H9 (cell line): ENCODE measurements at regions not wholly inside any gene's neighbourhood (a gene's known extent, or its start where the extent isn't known, plus 50 kb on each side); places are given as distances from the start of the nearest gene placed in this dataset.
"Not testable (repeated sequence)": the region's sequence is repeated elsewhere in the genome, so short reads cannot be mapped to it uniquely, and the experiment has no call there.

Source experiments
- DNase-seq: peaks from one replicate; pipeline ENCODE4 v3.0.0-alpha.2; 2017
- H2AFZ ChIP-seq: one replicate; pipeline ENCODE4 v1.6.1; 2013; ENCODE audit warnings: mild to moderate bottlenecking, low read length, control low read depth, moderate library complexity
- H2AK5ac ChIP-seq: 2 replicates; pipeline ENCODE4 v1.6.1; 2013; ENCODE audit warnings: low read length, control low read depth, mixed read lengths; ENCODE audit not compliant: insufficient read length
- H2BK120ac ChIP-seq: one replicate; pipeline ENCODE4 v1.6.1; 2013; ENCODE audit warnings: low read depth, mild to moderate bottlenecking, low read length, control low read depth, inconsistent platforms; ENCODE audit not compliant: poor library complexity, severe bottlenecking
- H2BK12ac ChIP-seq: 2 replicates; pipeline ENCODE4 v1.6.1; 2013; ENCODE audit warnings: low read length, control low read depth, mixed read lengths, low read depth; ENCODE audit not compliant: insufficient read length
- H2BK15ac ChIP-seq: 2 replicates; pipeline ENCODE4 v1.6.1; 2013; ENCODE audit warnings: low read depth, low read length, control low read depth
- H2BK20ac ChIP-seq: one replicate; pipeline ENCODE4 v1.6.1; 2013; ENCODE audit warnings: low read depth, mild to moderate bottlenecking, low read length, control low read depth, inconsistent platforms; ENCODE audit not compliant: poor library complexity, severe bottlenecking
- H2BK5ac ChIP-seq: 2 replicates; pipeline ENCODE4 v1.6.1; 2013; ENCODE audit warnings: low read length, control low read depth, mixed read lengths; ENCODE audit not compliant: insufficient read length
- H3K14ac ChIP-seq: 2 replicates; pipeline ENCODE4 v1.6.1; 2013; ENCODE audit warnings: low read length, control low read depth; ENCODE audit not compliant: insufficient read depth
- H3K18ac ChIP-seq: 2 replicates; pipeline ENCODE4 v1.6.1; 2013; ENCODE audit warnings: low read depth, mild to moderate bottlenecking, mixed read lengths, low read length, control low read depth; ENCODE audit not compliant: insufficient read length
- H3K23ac ChIP-seq: 2 replicates; pipeline ENCODE4 v1.6.1; 2013; ENCODE audit warnings: low read length, control low read depth, mixed read lengths, low read depth; ENCODE audit not compliant: insufficient read length
- H3K23me2 ChIP-seq: 2 replicates; pipeline ENCODE4 v1.6.1; 2013; ENCODE audit warnings: low read depth, mild to moderate bottlenecking, mixed read lengths, low read length, control low read depth; ENCODE audit not compliant: insufficient read length, poor library complexity, severe bottlenecking
- H3K27ac ChIP-seq: 2 replicates; pipeline ENCODE4 v1.5.1; 2013; ENCODE audit warnings: low read length, control low read depth, mixed read lengths, low read depth; ENCODE audit not compliant: insufficient read length
- H3K27me3 ChIP-seq: 2 replicates; pipeline ENCODE4 v1.6.1; 2013; ENCODE audit warnings: low read length, control low read depth, inconsistent platforms; ENCODE audit not compliant: insufficient read depth
- H3K4ac ChIP-seq: 2 replicates; pipeline ENCODE4 v1.6.1; 2013; ENCODE audit warnings: low read depth, mild to moderate bottlenecking, control low read depth, inconsistent platforms, low read length, moderate library complexity
- H3K4me1 ChIP-seq: 2 replicates; pipeline ENCODE4 v1.6.1; 2013; ENCODE audit warnings: low read length, control low read depth, inconsistent platforms; ENCODE audit not compliant: insufficient read depth
- H3K4me2 ChIP-seq: 2 replicates; pipeline ENCODE4 v1.6.1; 2013; ENCODE audit warnings: low read length, control low read depth, mixed read lengths; ENCODE audit not compliant: insufficient read length, insufficient read depth
- H3K56ac ChIP-seq: 2 replicates; pipeline ENCODE4 v1.6.1; 2013; ENCODE audit warnings: low read depth, mild to moderate bottlenecking, mixed read lengths, low read length, control low read depth; ENCODE audit not compliant: insufficient read length
- H3K79me1 ChIP-seq: 2 replicates; pipeline ENCODE4 v1.6.1; 2013; ENCODE audit warnings: low read depth, mild to moderate bottlenecking, moderate library complexity, low read length, control low read depth, inconsistent platforms; ENCODE audit not compliant: insufficient read depth, poor library complexity, severe bottlenecking
- H3K79me2 ChIP-seq: 2 replicates; pipeline ENCODE4 v1.6.1; 2013; ENCODE audit warnings: low read length, control low read depth, inconsistent platforms; ENCODE audit not compliant: insufficient read depth
- H3K9ac ChIP-seq: 2 replicates; pipeline ENCODE4 v1.6.1; 2013; ENCODE audit warnings: low read length, control low read depth, mixed read lengths; ENCODE audit not compliant: insufficient read length; ENCODE audit errors: extremely low read depth
- H3K9me3 ChIP-seq: one replicate; pipeline ENCODE4 v1.6.1; 2013; ENCODE audit warnings: low read depth, low read length, inconsistent platforms; ENCODE audit not compliant: control insufficient read depth
- H3T11ph ChIP-seq: one replicate; pipeline ENCODE4 v1.6.1; 2013; ENCODE audit warnings: mild to moderate bottlenecking, low read length, control low read depth, inconsistent platforms
- H4K20me1 ChIP-seq: one replicate; pipeline ENCODE4 v1.6.1; 2013; ENCODE audit not compliant: control insufficient read depth, insufficient read length, insufficient read depth
- H4K5ac ChIP-seq: 2 replicates; pipeline ENCODE4 v1.6.1; 2013; ENCODE audit warnings: low read depth, mild to moderate bottlenecking, mixed read lengths, low read length, control low read depth; ENCODE audit not compliant: insufficient read length
- H4K8ac ChIP-seq: replicated peaks from 2 replicates; pipeline ENCODE4 v1.6.1; 2013; ENCODE audit warnings: low read length, control low read depth, mixed read lengths, low read depth; ENCODE audit not compliant: insufficient read length
- H4K91ac ChIP-seq: 2 replicates; pipeline ENCODE4 v1.6.1; 2013; ENCODE audit warnings: low read depth, mild to moderate bottlenecking, moderate library complexity, mixed read lengths, low read length, control low read depth; ENCODE audit not compliant: insufficient read length
- H3K27ac Mint-ChIP-seq, 3 experiments: 2 replicates in 2 of 3; 3 replicates in 1 of 3; pipeline ENCODE4 v1.8.0; 2020 to 2021; ENCODE audit warnings: mixed read lengths in 3 of 3, mild to moderate bottlenecking in 1 of 3, moderate library complexity in 1 of 3
- H3K27me3 Mint-ChIP-seq: 2 replicates; pipeline ENCODE4 v1.8.0; 2021; ENCODE audit warnings: low read depth, mild to moderate bottlenecking, moderate library complexity, mixed read lengths
- H3K36me3 Mint-ChIP-seq, 3 experiments: 2 replicates in 2 of 3; 3 replicates in 1 of 3; pipeline ENCODE4 v1.8.0; 2020 to 2021; ENCODE audit warnings: low read depth in 3 of 3, mixed read lengths in 3 of 3; ENCODE audit not compliant: insufficient read depth in 1 of 3
- H3K4me1 Mint-ChIP-seq, 2 experiments: 2 replicates each; pipeline ENCODE4 v1.8.0; 2020; ENCODE audit warnings: mixed read lengths in 2 of 2
- H3K4me3 Mint-ChIP-seq, 2 experiments: 2 replicates in 1 of 2; 3 replicates in 1 of 2; pipeline ENCODE4 v1.8.0; 2020 to 2021; ENCODE audit warnings: mild to moderate bottlenecking in 2 of 2, mixed read lengths in 2 of 2, moderate library complexity in 1 of 2
- H3K9me3 Mint-ChIP-seq, 2 experiments: 2 replicates in 1 of 2; 3 replicates in 1 of 2; pipeline ENCODE4 v1.8.0; 2020; ENCODE audit warnings: mild to moderate bottlenecking in 2 of 2, mixed read lengths in 2 of 2, moderate library complexity in 1 of 2
- WGBS: extraction: QIAGEN DNeasy Blood & Tissue Kit; methylation state at CpG from one replicate; pipeline ENCODE4 v1.1.7; 2013; ENCODE audit warnings: missing lambda C conversion rate, low lambda C conversion rate, mixed read lengths; ENCODE audit not compliant: insufficient read length; ENCODE audit errors: extremely low coverage; 5-methylcytosine and 5-hydroxymethylcytosine counted together
- TF ChIP-seq, protein P1 (sequence below): fragments of 200-600 bp; sonication (generic); conservative IDR thresholded peaks from 3 replicates; pipeline ENCODE4 v1.8.0; 2021; ENCODE audit warnings: antibody characterized with exemption, mild to moderate bottlenecking

DNA sequence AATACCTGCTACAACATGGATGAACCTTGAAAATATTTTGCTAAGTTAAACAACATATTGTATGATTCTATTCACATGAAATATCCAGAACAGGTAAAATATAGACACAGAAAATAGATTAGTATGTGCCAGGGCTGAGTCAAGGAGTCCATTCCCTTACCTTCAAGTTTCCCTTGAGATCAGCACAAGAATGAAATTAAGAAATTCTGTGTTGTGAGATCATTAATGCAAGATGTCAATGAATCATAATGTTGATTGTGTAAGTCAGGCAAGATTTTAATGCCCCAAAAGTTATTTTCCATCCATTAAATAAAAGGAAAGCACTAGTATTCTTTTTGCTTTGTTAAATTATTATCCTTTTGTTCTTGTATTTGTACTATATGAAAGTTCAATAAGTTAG is 139.4 kb downstream of the MRPL39 start:
- Histone ChIP-seq H3K4ac (no peak overlapping the region), H2BK15ac (no peak overlapping the region), H3K14ac (no peak overlapping the region), H3K27ac (no peak overlapping the region), H3K23ac (no peak overlapping the region), H2BK20ac (no peak overlapping the region), H2BK120ac (no peak overlapping the region), H3K56ac (no peak overlapping the region), H3T11ph (no peak overlapping the region), H4K8ac (no peak overlapping the region), H3K18ac (no peak overlapping the region), H3K79me1 (no peaks in the 10 kb centered on the region), H4K91ac (no peak overlapping the region), H2BK12ac (no peak overlapping the region), H3K9ac (no peak overlapping the region), H3K4me1 (no peaks in the 10 kb centered on the region), H3K4me2 (no peak overlapping the region), H2AK5ac (no peak overlapping the region), H2AFZ (no peak overlapping the region), H3K9me3 (no peaks in the 10 kb centered on the region), H3K27me3 (no peaks in the 10 kb centered on the region), H3K79me2 (no peaks in the 10 kb centered on the region), H4K20me1 (no peaks in the 10 kb centered on the region), H2BK5ac (no peak overlapping the region), H3K23me2 (no peaks in the 10 kb centered on the region), H4K5ac (no peak overlapping the region)
- Mint-ChIP-seq H3K27me3 (peaks cover 6% of the 10 kb centered on the region), H3K36me3 (peaks cover 0 to 3% (median 3%) of the 10 kb centered on the region in 3 experiments; a peak in 4 of 7 replicates), H3K4me3 (no peak overlapping the region), H3K4me1 (no peaks in the 10 kb centered on the region), H3K27ac (no peak overlapping the region), H3K9me3 (peaks cover 6 to 12% of the 10 kb centered on the region in 2 experiments)
- no peak for DNase-seq
- TF ChIP-seq, protein P1, sequence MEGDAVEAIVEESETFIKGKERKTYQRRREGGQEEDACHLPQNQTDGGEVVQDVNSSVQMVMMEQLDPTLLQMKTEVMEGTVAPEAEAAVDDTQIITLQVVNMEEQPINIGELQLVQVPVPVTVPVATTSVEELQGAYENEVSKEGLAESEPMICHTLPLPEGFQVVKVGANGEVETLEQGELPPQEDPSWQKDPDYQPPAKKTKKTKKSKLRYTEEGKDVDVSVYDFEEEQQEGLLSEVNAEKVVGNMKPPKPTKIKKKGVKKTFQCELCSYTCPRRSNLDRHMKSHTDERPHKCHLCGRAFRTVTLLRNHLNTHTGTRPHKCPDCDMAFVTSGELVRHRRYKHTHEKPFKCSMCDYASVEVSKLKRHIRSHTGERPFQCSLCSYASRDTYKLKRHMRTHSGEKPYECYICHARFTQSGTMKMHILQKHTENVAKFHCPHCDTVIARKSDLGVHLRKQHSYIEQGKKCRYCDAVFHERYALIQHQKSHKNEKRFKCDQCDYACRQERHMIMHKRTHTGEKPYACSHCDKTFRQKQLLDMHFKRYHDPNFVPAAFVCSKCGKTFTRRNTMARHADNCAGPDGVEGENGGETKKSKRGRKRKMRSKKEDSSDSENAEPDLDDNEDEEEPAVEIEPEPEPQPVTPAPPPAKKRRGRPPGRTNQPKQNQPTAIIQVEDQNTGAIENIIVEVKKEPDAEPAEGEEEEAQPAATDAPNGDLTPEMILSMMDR, result no peak

DNA sequence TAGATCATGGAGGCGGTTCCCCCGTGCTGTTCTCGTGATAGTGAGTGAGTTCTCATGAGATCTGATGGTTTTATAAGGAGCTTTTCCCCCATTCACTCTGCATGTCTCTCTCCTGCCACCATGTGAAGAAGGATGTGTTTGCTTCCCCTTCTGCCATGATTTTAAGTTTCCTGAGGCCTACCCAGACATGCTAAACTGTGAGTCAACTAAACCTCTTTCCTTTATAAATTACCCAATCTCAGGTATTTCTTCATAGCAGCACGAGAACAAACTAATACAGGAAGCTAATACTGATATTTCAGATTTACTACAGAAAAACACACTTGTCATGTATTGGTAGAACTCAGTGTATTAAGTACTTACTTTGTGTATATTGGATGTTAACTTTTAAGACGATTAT is 140.2 kb downstream of the MRPL39 start:
- H3K14ac ChIP-seq, H3T11ph ChIP-seq, H3K9ac ChIP-seq, H3K23ac ChIP-seq, H4K91ac ChIP-seq, H3K27me3 Mint-ChIP-seq, H3K36me3 Mint-ChIP-seq, H3K18ac ChIP-seq, H2BK12ac ChIP-seq, H3K4me1 ChIP-seq, H3K4me3 Mint-ChIP-seq, H3K9me3 ChIP-seq, H2BK20ac ChIP-seq, H2BK5ac ChIP-seq, H3K4ac ChIP-seq, H3K79me1 ChIP-seq, H4K8ac ChIP-seq, H2AK5ac ChIP-seq, H3K27ac ChIP-seq, H3K4me2 ChIP-seq, H3K27me3 ChIP-seq, H3K56ac ChIP-seq, H3K4me1 Mint-ChIP-seq, H3K9me3 Mint-ChIP-seq, H2AFZ ChIP-seq, H3K27ac Mint-ChIP-seq, DNase-seq, H3K79me2 ChIP-seq, H3K23me2 ChIP-seq, H2BK120ac ChIP-seq, H4K5ac ChIP-seq, H4K20me1 ChIP-seq, H2BK15ac ChIP-seq: not testable (repeated sequence)
- no CpG with 5 or more reads among the region's 5 CpGs for WGBS
